ENCODE measurements at regions not wholly inside any gene's neighbourhood (a gene's known extent, or its start where the extent isn't known, plus 50 kb on each side); places are given as distances from the start of the nearest gene placed in this dataset.
"Not testable (repeated sequence)": the region's sequence is repeated elsewhere in the genome, so short reads cannot be mapped to it uniquely, and the experiment has no call there.

- DNase-seq: no peak
These were observed 189.3 kb downstream of the ANKRD30B start for GRCh38 chr18:14937271-14937670.

- DNase-seq: no peak
These were observed 191.2 kb downstream of the ANKRD30B start for GRCh38 chr18:14939141-14939540.

GRCh38 chr18:14940106-14940505, 192.1 kb downstream of the ANKRD30B start:
- DNase-seq: not testable (repeated sequence)

GRCh38 chr18:14940735-14941134, 192.8 kb downstream of the ANKRD30B start:
- no peak for DNase-seq

- no peak for DNase-seq
These were observed 193.3 kb downstream of the ANKRD30B start for GRCh38 chr18:14941256-14941655.

- no peak for DNase-seq
These were observed 193.8 kb downstream of the ANKRD30B start for GRCh38 chr18:14941792-14942191.

GRCh38 chr18:14942275-14942674, 194.3 kb downstream of the ANKRD30B start:
- no peak for DNase-seq

GRCh38 chr18:14943486-14943885, 195.5 kb downstream of the ANKRD30B start:
- no peak for DNase-seq

- DNase-seq: no peak
These were observed 196.1 kb downstream of the ANKRD30B start for GRCh38 chr18:14943967-14944636.

GRCh38 chr18:14944838-14945237, 196.9 kb downstream of the ANKRD30B start:
- no peak for DNase-seq

- DNase-seq: no peak
These were observed 197.3 kb downstream of the ANKRD30B start for GRCh38 chr18:14945286-14945685.

- DNase-seq: no peak
These were observed 198.0 kb downstream of the ANKRD30B start for GRCh38 chr18:14945984-14946383.

- DNase-seq: not testable (repeated sequence)
These were observed 198.9 kb downstream of the ANKRD30B start for GRCh38 chr18:14946741-14947470.

- DNase-seq: no peak
These were observed 199.7 kb downstream of the ANKRD30B start for GRCh38 chr18:14947482-14948162.

GRCh38 chr18:14948163-14948540, 200.2 kb downstream of the ANKRD30B start:
- no peak for DNase-seq

GRCh38 chr18:14949800-14950664, 202.1 kb downstream of the ANKRD30B start:
- no peak for DNase-seq

- not testable (repeated sequence) for DNase-seq
These were observed 204.6 kb downstream of the ANKRD30B start for GRCh38 chr18:14952444-14953077.

GRCh38 chr18:14958701-14959100, 210.7 kb downstream of the ANKRD30B start:
- DNase-seq: no peak

- no peak for DNase-seq
These were observed 211.6 kb downstream of the ANKRD30B start for GRCh38 chr18:14959550-14959949.

- DNase-seq: no peak
These were observed 214.0 kb downstream of the ANKRD30B start for GRCh38 chr18:14961991-14962390.

GRCh38 chr18:14962626-14963025, 214.7 kb downstream of the ANKRD30B start:
- no peak for DNase-seq

GRCh38 chr18:14963246-14963645, 215.3 kb downstream of the ANKRD30B start:
- no peak for DNase-seq

Measured in OCI-M1 (cell line).